Neural cell (in vitro differentiated cells): ENCODE measurements at regions not wholly inside any gene's neighbourhood (a gene's known extent, or its start where the extent isn't known, plus 50 kb on each side); places are given as distances from the start of the nearest gene placed in this dataset.

Source experiments
- H2AFZ ChIP-seq: fragments of 200-600, 300-800 bp; sonication (generic), shearing (Covaris generic); 2 replicates; pipeline ENCODE4 v1.6.0; 2014; ENCODE audit warnings: low read depth, mild to moderate bottlenecking, antibody characterized with exemption, low read length, moderate library complexity
- H3F3A ChIP-seq: fragments of 200-600 bp; shearing (Covaris generic); 2 replicates; pipeline ENCODE4 v1.6.1; 2016; ENCODE audit warnings: mild to moderate bottlenecking, moderate library complexity, mixed read lengths, antibody characterized with exemption, low read length; ENCODE audit not compliant: insufficient read depth, poor library complexity, severe bottlenecking
- H3K27ac ChIP-seq: fragments of 200-600, 300-800 bp; sonication (generic), shearing (Covaris generic); 2 replicates; pipeline ENCODE4 v1.5.1; 2014; ENCODE audit warnings: mild to moderate bottlenecking, low read length, moderate library complexity
- H3K27me3 ChIP-seq: fragments of 300-800, 200-600 bp; sonication (generic), shearing (Covaris generic); 2 replicates; pipeline ENCODE4 v1.6.0; 2014; ENCODE audit warnings: mild to moderate bottlenecking, low read depth, low read length, moderate library complexity; ENCODE audit not compliant: insufficient read depth
- H3K36me3 ChIP-seq: fragments of 300-800, 200-600 bp; sonication (generic), shearing (Covaris generic); 2 replicates; pipeline ENCODE4 v1.5.1; 2014; ENCODE audit warnings: mild to moderate bottlenecking, antibody characterized with exemption, low read length, moderate library complexity; ENCODE audit not compliant: insufficient read depth
- H3K4me2 ChIP-seq: fragments of 300-800, 200-600 bp; sonication (generic), shearing (Covaris generic); 2 replicates; pipeline ENCODE4 v1.6.0; 2014; ENCODE audit warnings: mild to moderate bottlenecking, low read length
- H3K4me3 ChIP-seq: fragments of 300-800, 200-600 bp; sonication (generic), shearing (Covaris generic); 2 replicates; pipeline ENCODE4 v1.5.1; 2014; ENCODE audit warnings: mild to moderate bottlenecking, low read length, moderate library complexity
- H3K79me2 ChIP-seq: fragments of 200-600 bp; shearing (Covaris generic); replicated peaks from 2 replicates; pipeline ENCODE4 v1.6.0; 2014; ENCODE audit warnings: mild to moderate bottlenecking, low read length, moderate library complexity; ENCODE audit not compliant: insufficient read depth
- H3K9ac ChIP-seq: fragments of 300-800, 200-600 bp; sonication (generic), shearing (Covaris generic); 2 replicates; pipeline ENCODE4 v1.6.1; 2016; ENCODE audit warnings: mild to moderate bottlenecking, low read length, mixed read lengths
- H3K9me2 ChIP-seq: fragments of 200-600 bp; shearing (Covaris generic); 2 replicates; pipeline ENCODE4 v1.6.1; 2016; ENCODE audit warnings: mild to moderate bottlenecking, low read length, mixed read lengths; ENCODE audit not compliant: insufficient read depth
- H3K9me3 ChIP-seq: fragments of 200-600, 300-800 bp; sonication (generic), shearing (Covaris generic); 2 replicates; pipeline ENCODE4 v1.6.1; 2016; ENCODE audit warnings: mild to moderate bottlenecking, mixed run types, low read length, moderate library complexity, mixed read lengths
- H4K20me1 ChIP-seq: fragments of 200-600 bp; shearing (Covaris generic); 2 replicates; pipeline ENCODE4 v1.6.1; 2016; ENCODE audit warnings: mild to moderate bottlenecking, mixed run types; ENCODE audit not compliant: insufficient read depth
- CTCF ChIP-seq: fragments of 450-650 bp; IDR thresholded peaks from 2 replicates; pipeline ENCODE4 v1.5.1; 2014; ENCODE audit warnings: antibody characterized with exemption, mild to moderate bottlenecking, moderate library complexity; ENCODE audit not compliant: poor library complexity, severe bottlenecking
- EP300 ChIP-seq: fragments of 450-650 bp; conservative IDR thresholded peaks from 2 replicates; pipeline ENCODE4 v1.6.1; 2014; ENCODE audit warnings: antibody characterized with exemption, mild to moderate bottlenecking, moderate library complexity; ENCODE audit not compliant: poor library complexity, severe bottlenecking
- EZH2 ChIP-seq: fragments of 200-600, 300-800 bp; shearing (Covaris generic), sonication (generic); IDR thresholded peaks from 2 replicates; pipeline ENCODE4 v1.6.1; 2014; ENCODE audit warnings: antibody characterized with exemption, low read length, borderline replicate concordance, mild to moderate bottlenecking; ENCODE audit not compliant: insufficient read depth, poor library complexity, severe bottlenecking
- MXI1 ChIP-seq: fragments of 450-650 bp; conservative IDR thresholded peaks from 2 replicates; pipeline ENCODE4 v1.6.1; 2014; ENCODE audit warnings: antibody characterized with exemption, mild to moderate bottlenecking; ENCODE audit not compliant: poor library complexity, severe bottlenecking
- POLR2AphosphoS5 ChIP-seq: IDR thresholded peaks from 2 replicates; pipeline ENCODE4 v1.6.1; 2012
- RAD21 ChIP-seq: fragments of 450-650 bp; conservative IDR thresholded peaks from 2 replicates; pipeline ENCODE4 v1.6.1; 2014; ENCODE audit warnings: antibody characterized with exemption, mild to moderate bottlenecking, moderate library complexity
- SMC3 ChIP-seq: fragments of 450-650 bp; conservative IDR thresholded peaks from 2 replicates; pipeline ENCODE4 v1.6.1; 2014; ENCODE audit warnings: antibody characterized with exemption, mild to moderate bottlenecking, moderate library complexity; ENCODE audit not compliant: poor library complexity
- TAF1 ChIP-seq: IDR thresholded peaks from 2 replicates; pipeline ENCODE4 v1.6.1; 2012; ENCODE audit warnings: low read depth
- TF ChIP-seq, protein P1 (sequence below): IDR thresholded peaks from 2 replicates; pipeline ENCODE4 v1.6.1; 2012; ENCODE audit warnings: borderline replicate concordance

GRCh38 chr3:22315925-22316324, 564.9 kb upstream of the ZNF385D start:
- H3K4me3 ChIP-seq: no peak overlapping the region
- H4K20me1 ChIP-seq: no peaks in the 10 kb centered on the region
- H3K27me3 ChIP-seq: no peaks in the 10 kb centered on the region
- H2AFZ ChIP-seq: no peak overlapping the region
- H3F3A ChIP-seq: no peaks in the 10 kb centered on the region
- no peaks in the 10 kb centered on the region for H3K36me3 ChIP-seq
- no peaks in the 10 kb centered on the region for H3K9me3 ChIP-seq
- H3K9me2 ChIP-seq: no peaks in the 10 kb centered on the region
- H3K9ac ChIP-seq: no peak overlapping the region
- H3K79me2 ChIP-seq: no peaks in the 10 kb centered on the region
- no peak overlapping the region for H3K27ac ChIP-seq
- H3K4me2 ChIP-seq: no peak overlapping the region
- TF ChIP-seq CTCF (no peak), RAD21 (no peak), SMC3 (no peak), MXI1 (no peak), EZH2 (no peak), POLR2AphosphoS5 (no peak), EP300 (no peak), TAF1 (no peak)
- TF ChIP-seq, protein P1, sequence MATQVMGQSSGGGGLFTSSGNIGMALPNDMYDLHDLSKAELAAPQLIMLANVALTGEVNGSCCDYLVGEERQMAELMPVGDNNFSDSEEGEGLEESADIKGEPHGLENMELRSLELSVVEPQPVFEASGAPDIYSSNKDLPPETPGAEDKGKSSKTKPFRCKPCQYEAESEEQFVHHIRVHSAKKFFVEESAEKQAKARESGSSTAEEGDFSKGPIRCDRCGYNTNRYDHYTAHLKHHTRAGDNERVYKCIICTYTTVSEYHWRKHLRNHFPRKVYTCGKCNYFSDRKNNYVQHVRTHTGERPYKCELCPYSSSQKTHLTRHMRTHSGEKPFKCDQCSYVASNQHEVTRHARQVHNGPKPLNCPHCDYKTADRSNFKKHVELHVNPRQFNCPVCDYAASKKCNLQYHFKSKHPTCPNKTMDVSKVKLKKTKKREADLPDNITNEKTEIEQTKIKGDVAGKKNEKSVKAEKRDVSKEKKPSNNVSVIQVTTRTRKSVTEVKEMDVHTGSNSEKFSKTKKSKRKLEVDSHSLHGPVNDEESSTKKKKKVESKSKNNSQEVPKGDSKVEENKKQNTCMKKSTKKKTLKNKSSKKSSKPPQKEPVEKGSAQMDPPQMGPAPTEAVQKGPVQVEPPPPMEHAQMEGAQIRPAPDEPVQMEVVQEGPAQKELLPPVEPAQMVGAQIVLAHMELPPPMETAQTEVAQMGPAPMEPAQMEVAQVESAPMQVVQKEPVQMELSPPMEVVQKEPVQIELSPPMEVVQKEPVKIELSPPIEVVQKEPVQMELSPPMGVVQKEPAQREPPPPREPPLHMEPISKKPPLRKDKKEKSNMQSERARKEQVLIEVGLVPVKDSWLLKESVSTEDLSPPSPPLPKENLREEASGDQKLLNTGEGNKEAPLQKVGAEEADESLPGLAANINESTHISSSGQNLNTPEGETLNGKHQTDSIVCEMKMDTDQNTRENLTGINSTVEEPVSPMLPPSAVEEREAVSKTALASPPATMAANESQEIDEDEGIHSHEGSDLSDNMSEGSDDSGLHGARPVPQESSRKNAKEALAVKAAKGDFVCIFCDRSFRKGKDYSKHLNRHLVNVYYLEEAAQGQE: no peak

- TF ChIP-seq CTCF (no peak), RAD21 (no peak), POLR2AphosphoS5 (no peak), TAF1 (no peak), SMC3 (no peak), EZH2 (no peak), MXI1 (no peak), EP300 (no peak)
- TF ChIP-seq, protein P1: no peak
- H3K79me2 ChIP-seq: no peaks in the 10 kb centered on the region
- H2AFZ ChIP-seq: no peak overlapping the region
- H4K20me1 ChIP-seq: no peaks in the 10 kb centered on the region
- H3K9me2 ChIP-seq: no peaks in the 10 kb centered on the region
- H3K4me3 ChIP-seq: no peak overlapping the region
- H3K9me3 ChIP-seq: no peaks in the 10 kb centered on the region
- no peaks in the 10 kb centered on the region for H3K27me3 ChIP-seq
- H3K36me3 ChIP-seq: no peaks in the 10 kb centered on the region
- no peak overlapping the region for H3K9ac ChIP-seq
- H3K4me2 ChIP-seq: no peak overlapping the region
- H3F3A ChIP-seq: no peaks in the 10 kb centered on the region
- H3K27ac ChIP-seq: no peak overlapping the region
These were observed 567.3 kb upstream of the ZNF385D start for GRCh38 chr3:22318325-22318724.
